ENCODE measurements at regions not wholly inside any gene's neighbourhood (a gene's known extent, or its start where the extent isn't known, plus 50 kb on each side); places are given as distances from the start of the nearest gene placed in this dataset.

- TF ChIP-seq SPI1 (IDR thresholded peaks at IDR 0.05; ENCODE audit: borderline replicate concordance, low read depth): no peak
- no peak for TF ChIP-seq REST (IDR thresholded peaks at IDR 0.05; ENCODE audit: insufficient replicate concordance, low read depth)
- TF ChIP-seq GABPA (IDR thresholded peaks at IDR 0.05; ENCODE audit: low read depth): no peak
- TF ChIP-seq CTCF (IDR thresholded peaks at IDR 0.05; ENCODE audit: insufficient read depth, low read length): no peak
- H3K4me3 ChIP-seq (replicated peaks; ENCODE audit: insufficient read depth, low read length): no peak overlapping the region
- H3K27me3 ChIP-seq (ENCODE audit: insufficient read depth, poor library complexity, severe bottlenecking): peaks cover 2% of the 10 kb centered on the region
- no peak overlapping the region for H3K27ac ChIP-seq (replicated peaks)
- DNase-seq (ENCODE audit: low read depth in 1 of 2, low spot score in 1 of 2): no peak
Observed at GRCh38 chr13:59012731-59013130, 1151.0 kb downstream of the DIAPH3 start.

GRCh38 chr13:59016250-59016649 lies 1147.5 kb downstream of the DIAPH3 start:
- no peak for DNase-seq (ENCODE audit: low read depth in 1 of 2, low spot score in 1 of 2)
- peaks cover 2% of the 10 kb centered on the region for H3K27me3 ChIP-seq (ENCODE audit: insufficient read depth, poor library complexity, severe bottlenecking)
- no peak overlapping the region for H3K27ac ChIP-seq (replicated peaks)

GRCh38 chr13:59024434-59024833 lies 1139.3 kb downstream of the DIAPH3 start:
- Histone ChIP-seq H3K27me3 (ENCODE audit: insufficient read depth, poor library complexity, severe bottlenecking) (no peaks in the 10 kb centered on the region), H3K4me3 (replicated peaks; ENCODE audit: insufficient read depth, low read length) (no peak overlapping the region), H3K27ac (replicated peaks) (no peak overlapping the region)
- TF ChIP-seq GABPA (IDR thresholded peaks at IDR 0.05; ENCODE audit: low read depth) (no peak), REST (IDR thresholded peaks at IDR 0.05; ENCODE audit: insufficient replicate concordance, low read depth) (no peak), SPI1 (IDR thresholded peaks at IDR 0.05; ENCODE audit: borderline replicate concordance, low read depth) (no peak), CTCF (IDR thresholded peaks at IDR 0.05; ENCODE audit: insufficient read depth, low read length) (no peak), POLR2AphosphoS5 (IDR thresholded peaks at IDR 0.05; ENCODE audit: low read depth) (no peak)
- DNase-seq (ENCODE audit: low read depth in 1 of 2, low spot score in 1 of 2): peak in 1 of 2 experiments; percentile 4

More at GRCh38 chr13:59016250-59016649, 1147.5 kb downstream of the DIAPH3 start:
- no peak overlapping the region for H3K4me3 ChIP-seq (replicated peaks; ENCODE audit: insufficient read depth, low read length)
- TF ChIP-seq GABPA (IDR thresholded peaks at IDR 0.05; ENCODE audit: low read depth) (no peak), POLR2AphosphoS5 (IDR thresholded peaks at IDR 0.05; ENCODE audit: low read depth) (no peak), CTCF (IDR thresholded peaks at IDR 0.05; ENCODE audit: insufficient read depth, low read length) (no peak), REST (IDR thresholded peaks at IDR 0.05; ENCODE audit: insufficient replicate concordance, low read depth) (no peak), SPI1 (IDR thresholded peaks at IDR 0.05; ENCODE audit: borderline replicate concordance, low read depth) (no peak)

Data from HL-60 (cell line).